A673 (cell line): ENCODE measurements at regions not wholly inside any gene's neighbourhood (a gene's known extent, or its start where the extent isn't known, plus 50 kb on each side); places are given as distances from the start of the nearest gene placed in this dataset.

Experiments
- BruUV-seq: library from RNA; stranded (reverse); fragments of 400-500 nt; replicated peaks from 2 replicates; lab custom pipeline; 2021; lab: Mats Ljungman, UMichigan
- CTCF ChIA-PET: fragments of 300-600 bp; sonication (Branson Sonifier 250); formaldehyde crosslinking; loops from one replicate; lab custom pipeline; 2022; ENCODE audit warnings: antibody characterized with exemption; lab: Charles Lee
- POLR2A ChIA-PET: fragments of 300-600 bp; sonication (Branson Sonifier 250); formaldehyde crosslinking; loops from one replicate; lab custom pipeline; 2022; ENCODE audit warnings: antibody characterized with exemption; ENCODE audit not compliant: low non-redundant PET; lab: Charles Lee
- DNase-seq: peaks from one replicate; pipeline ENCODE4 v3.0.0-alpha.2; 2015; ENCODE audit warnings: low spot score
- H3K27ac ChIP-seq: fragments of 200-600 bp; sonication (generic); 2 replicates; pipeline ENCODE4 v1.5.1; 2016; ENCODE audit warnings: mixed run types, low read depth, mild to moderate bottlenecking, mixed read lengths, antibody characterized with exemption, low read length; ENCODE audit not compliant: poor library complexity, severe bottlenecking
- H3K27me3 ChIP-seq: fragments of 200-600 bp; sonication (generic); replicated peaks from 2 replicates; pipeline ENCODE4 v1.6.1; 2017; ENCODE audit warnings: mixed run types, low read depth, mild to moderate bottlenecking, mixed read lengths, antibody characterized with exemption, low read length; ENCODE audit not compliant: insufficient read depth, poor library complexity
- H3K36me3 ChIP-seq: fragments of 200-600 bp; sonication (generic); 2 replicates; pipeline ENCODE4 v1.6.1; 2016; ENCODE audit warnings: mixed run types, mild to moderate bottlenecking, mixed read lengths, antibody characterized with exemption, low read length; ENCODE audit not compliant: insufficient read depth, poor library complexity, severe bottlenecking
- H3K4me1 ChIP-seq: fragments of 200-600 bp; sonication (generic); 2 replicates; pipeline ENCODE4 v1.6.1; 2017; ENCODE audit warnings: mixed run types, mild to moderate bottlenecking, mixed read lengths, antibody characterized with exemption, low read length; ENCODE audit not compliant: insufficient read depth, poor library complexity, severe bottlenecking
- H3K4me3 ChIP-seq: fragments of 200-600 bp; sonication (generic); 2 replicates; pipeline ENCODE4 v1.5.1; 2016; ENCODE audit warnings: low read depth, mixed run types, mild to moderate bottlenecking, mixed read lengths, low read length; ENCODE audit not compliant: poor library complexity, severe bottlenecking
- H3K9me3 ChIP-seq: fragments of 200-600 bp; sonication (generic); 2 replicates; pipeline ENCODE4 v1.6.1; 2016; ENCODE audit warnings: mixed run types, low read depth, mild to moderate bottlenecking, mixed read lengths, antibody characterized with exemption, low read length; ENCODE audit not compliant: poor library complexity, severe bottlenecking
- CTCF ChIP-seq: fragments of 300-800, 200-600 bp; sonication (generic); conservative IDR thresholded peaks from 2 replicates; pipeline ENCODE4 v1.5.1; 2017; ENCODE audit warnings: low read depth, mild to moderate bottlenecking, antibody characterized with exemption, low read length, moderate library complexity, mixed read lengths
- EZH2 ChIP-seq: fragments of 200-600 bp; sonication (generic); IDR thresholded peaks from 2 replicates; pipeline ENCODE4 v1.6.1; 2017; ENCODE audit warnings: borderline replicate concordance, low read depth, mild to moderate bottlenecking, mixed read lengths, antibody characterized with exemption, low read length; ENCODE audit not compliant: poor library complexity, severe bottlenecking
- intact Hi-C: fragments of 100-400 bp; cut with micrococcal nuclease; formaldehyde crosslinking; loops from one replicate; pipeline ENCODE4 v1.10.0; 2022; ENCODE audit not compliant: unreplicated experiment

- no TSS peak for BruUV-seq
- intact Hi-C loops = no loop called here
Measured at GRCh38 chr2:13102397-13103063, 385.8 kb downstream of the TRIB2 start.

GRCh38 chr2:13103151-13103550 is 386.4 kb downstream of the TRIB2 start:
- ChIA-PET POLR2A (no interaction called here), CTCF (no interaction called here)
- BruUV-seq = no TSS peak
- DNase-seq = no peak
- H3K36me3 ChIP-seq = no peaks in the 10 kb centered on the region
- H3K9me3 ChIP-seq = no peaks in the 10 kb centered on the region
- H3K4me3 ChIP-seq = no peak overlapping the region
- intact Hi-C loops = no loop called here
- H3K4me1 ChIP-seq = no peaks in the 10 kb centered on the region
- H3K27me3 ChIP-seq = no peaks in the 10 kb centered on the region
- no peak overlapping the region for H3K27ac ChIP-seq
- TF ChIP-seq EZH2 = no peak
- no peak for TF ChIP-seq CTCF

More at GRCh38 chr2:13102397-13103063, 385.8 kb downstream of the TRIB2 start:
- no peak overlapping the region for H3K27ac ChIP-seq
- no peak overlapping the region for H3K4me3 ChIP-seq
- TF ChIP-seq CTCF = no peak
- no peak for TF ChIP-seq EZH2
- H3K36me3 ChIP-seq = no peaks in the 10 kb centered on the region
- no peaks in the 10 kb centered on the region for H3K27me3 ChIP-seq
- CTCF ChIA-PET = no interaction called here
- no peaks in the 10 kb centered on the region for H3K4me1 ChIP-seq
- no peak for DNase-seq
- H3K9me3 ChIP-seq = no peaks in the 10 kb centered on the region
- POLR2A ChIA-PET = no interaction called here

GRCh38 chr2:13103778-13104493 is 387.2 kb downstream of the TRIB2 start:
- BruUV-seq = no TSS peak
- ChIA-PET POLR2A (no interaction called here), CTCF (no interaction called here)
- H3K4me3 ChIP-seq = no peak overlapping the region
- H3K4me1 ChIP-seq = no peaks in the 10 kb centered on the region
- intact Hi-C loops = no loop called here
- H3K9me3 ChIP-seq = no peaks in the 10 kb centered on the region
- H3K36me3 ChIP-seq = no peaks in the 10 kb centered on the region
- no peaks in the 10 kb centered on the region for H3K27me3 ChIP-seq
- H3K27ac ChIP-seq = no peak overlapping the region
- no peak for DNase-seq
- TF ChIP-seq EZH2 (no peak), CTCF (no peak)
